Coronary artery (tissue), 2 donors: ENCODE measurements at regions not wholly inside any gene's neighbourhood (a gene's known extent, or its start where the extent isn't known, plus 50 kb on each side); places are given as distances from the start of the nearest gene placed in this dataset.

ENCODE experiments used
- DNase-seq: peaks from one replicate; pipeline ENCODE4 v3.0.0-alpha.2; 2017; ENCODE audit warnings: low spot score
- H3K27ac ChIP-seq, 2 donors: fragments of 200-600 bp; sonication (generic); one replicate each; pipeline ENCODE4 v1.5.1; 2016 to 2019
- H3K4me3 ChIP-seq: fragments of 200-600 bp; sonication (generic); 2 replicates; pipeline ENCODE4 v1.5.1; 2016; ENCODE audit warnings: mild to moderate bottlenecking, moderate library complexity
- TF ChIP-seq, protein P1 (sequence below): fragments of 200-600 bp; sonication (generic); IDR thresholded peaks from one replicate; pipeline ENCODE4 v1.5.1; 2019; ENCODE audit warnings: antibody characterized with exemption

DNA sequence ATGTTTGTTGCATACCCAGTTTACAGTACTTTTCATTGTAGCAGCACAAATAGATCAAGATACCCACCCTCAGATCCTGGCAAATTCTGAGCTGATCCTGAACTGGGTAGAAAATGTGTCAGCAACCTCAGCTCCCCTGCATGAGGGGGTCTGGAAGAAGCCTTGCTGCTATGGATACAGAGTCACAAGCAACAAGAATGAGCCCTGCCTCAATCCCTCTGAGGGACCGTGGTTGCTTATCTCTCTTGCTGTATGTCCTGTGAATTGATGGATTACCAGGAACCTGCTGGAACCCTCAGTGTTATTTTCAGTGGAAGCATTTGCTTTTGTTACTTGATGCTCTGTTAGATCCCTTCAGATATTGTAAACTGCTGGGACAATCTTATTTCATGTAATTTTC lies 331.0 kb downstream of the STIM2 start:
- no peak for DNase-seq
- Histone ChIP-seq H3K4me3 (no peak overlapping the region), H3K27ac (no peak overlapping the region)
- TF ChIP-seq, protein P1, sequence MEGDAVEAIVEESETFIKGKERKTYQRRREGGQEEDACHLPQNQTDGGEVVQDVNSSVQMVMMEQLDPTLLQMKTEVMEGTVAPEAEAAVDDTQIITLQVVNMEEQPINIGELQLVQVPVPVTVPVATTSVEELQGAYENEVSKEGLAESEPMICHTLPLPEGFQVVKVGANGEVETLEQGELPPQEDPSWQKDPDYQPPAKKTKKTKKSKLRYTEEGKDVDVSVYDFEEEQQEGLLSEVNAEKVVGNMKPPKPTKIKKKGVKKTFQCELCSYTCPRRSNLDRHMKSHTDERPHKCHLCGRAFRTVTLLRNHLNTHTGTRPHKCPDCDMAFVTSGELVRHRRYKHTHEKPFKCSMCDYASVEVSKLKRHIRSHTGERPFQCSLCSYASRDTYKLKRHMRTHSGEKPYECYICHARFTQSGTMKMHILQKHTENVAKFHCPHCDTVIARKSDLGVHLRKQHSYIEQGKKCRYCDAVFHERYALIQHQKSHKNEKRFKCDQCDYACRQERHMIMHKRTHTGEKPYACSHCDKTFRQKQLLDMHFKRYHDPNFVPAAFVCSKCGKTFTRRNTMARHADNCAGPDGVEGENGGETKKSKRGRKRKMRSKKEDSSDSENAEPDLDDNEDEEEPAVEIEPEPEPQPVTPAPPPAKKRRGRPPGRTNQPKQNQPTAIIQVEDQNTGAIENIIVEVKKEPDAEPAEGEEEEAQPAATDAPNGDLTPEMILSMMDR = no peak

DNA sequence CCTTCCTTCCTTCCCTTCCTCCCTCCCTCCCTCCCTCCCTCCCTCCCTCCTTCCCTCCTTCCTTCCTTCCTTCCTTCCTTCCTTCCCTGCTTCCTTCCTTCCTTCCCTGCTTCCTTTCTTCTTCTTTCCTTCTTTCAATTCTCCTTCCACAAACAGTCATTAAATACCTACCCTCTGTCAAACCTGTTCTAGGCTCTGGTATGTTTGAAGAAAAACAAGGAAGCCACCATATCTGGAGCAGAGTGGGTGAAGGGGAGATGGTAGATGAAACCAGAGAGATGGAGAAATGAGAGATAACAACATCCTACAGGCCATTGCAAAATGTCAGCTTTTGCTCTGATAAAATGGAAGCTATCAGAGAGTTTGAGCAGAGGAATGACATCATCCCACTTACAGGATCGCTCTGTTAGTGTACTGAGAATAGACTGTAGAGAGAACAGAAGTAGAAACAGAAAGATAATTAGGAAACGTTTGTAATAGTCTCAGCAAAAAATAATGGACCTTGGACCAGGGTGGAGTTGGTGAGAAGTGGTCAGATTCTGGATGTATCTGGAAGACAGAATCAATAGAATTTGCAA lies 334.0 kb downstream of the STIM2 start:
- Histone ChIP-seq H3K4me3 (no peak overlapping the region), H3K27ac (no peak overlapping the region)
- TF ChIP-seq, protein P1 = no peak
- no peak for DNase-seq

DNA sequence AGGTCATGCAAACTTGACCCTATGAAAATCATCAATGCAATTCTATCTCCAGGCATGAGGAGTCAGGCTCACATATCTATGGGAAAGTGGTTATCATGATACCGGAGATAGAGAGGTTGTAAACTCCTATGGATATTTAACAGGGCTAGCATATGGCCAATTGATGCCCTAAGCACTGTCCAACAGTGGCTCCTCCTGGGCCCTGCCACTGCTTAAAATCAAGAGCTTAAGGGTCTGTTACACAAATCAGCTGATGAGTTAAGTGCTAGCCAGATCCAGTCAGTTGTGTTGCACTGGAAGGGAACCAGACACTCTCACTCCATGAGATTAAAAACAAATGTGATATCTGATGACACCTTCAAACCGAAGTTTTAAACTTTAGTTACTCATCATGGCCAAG lies 337.6 kb downstream of the STIM2 start:
- Histone ChIP-seq H3K4me3 (no peak overlapping the region), H3K27ac (no peak overlapping the region)
- TF ChIP-seq, protein P1 = no peak
- DNase-seq = no peak

DNA sequence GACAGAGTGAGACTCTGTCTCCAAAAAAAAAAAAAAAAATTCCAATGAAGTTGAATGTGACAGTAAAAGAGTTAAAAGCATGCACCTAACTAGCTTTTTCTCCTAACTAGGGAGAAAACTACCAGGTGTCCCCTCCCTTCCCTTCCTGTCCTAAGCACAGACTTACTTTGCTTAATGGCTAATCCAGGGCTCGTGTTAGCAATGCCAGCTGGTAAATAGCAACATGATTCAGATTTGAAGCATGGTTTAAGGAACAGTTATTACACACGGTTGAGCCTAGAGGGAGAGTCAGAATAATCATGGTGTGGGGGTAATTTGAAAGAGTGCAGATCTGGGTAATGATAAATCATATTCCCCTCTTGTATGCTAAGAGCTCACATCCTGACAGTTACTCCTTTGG lies 338.3 kb downstream of the STIM2 start:
- DNase-seq = no peak
- no peak overlapping the region for H3K4me3 ChIP-seq
- TF ChIP-seq, protein P1 = no peak

DNA sequence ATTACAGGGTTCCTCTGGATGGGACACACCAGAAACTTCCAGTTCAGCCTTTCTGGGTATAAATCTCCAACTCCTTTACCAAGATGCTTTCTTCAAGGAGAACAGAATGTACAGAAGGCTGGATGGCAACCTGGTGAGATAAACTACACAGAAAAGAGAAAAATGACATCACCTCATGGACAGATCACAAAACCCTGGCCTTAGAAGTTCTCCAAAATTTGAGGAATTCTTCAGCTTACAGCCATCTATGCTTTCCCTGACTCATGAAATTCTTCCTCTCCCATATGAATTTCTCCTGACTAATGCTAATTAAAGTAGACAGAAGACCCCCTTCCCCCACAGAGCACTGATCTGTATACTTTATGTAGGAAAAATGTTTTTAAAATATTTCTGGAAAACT lies 345.4 kb downstream of the STIM2 start:
- DNase-seq = no peak
- Histone ChIP-seq H3K27ac (no peak overlapping the region), H3K4me3 (no peak overlapping the region)
- TF ChIP-seq, protein P1 = no peak

More for the DNA sequence above, 338.3 kb downstream of the STIM2 start:
- H3K27ac ChIP-seq = no peak overlapping the region

DNA sequence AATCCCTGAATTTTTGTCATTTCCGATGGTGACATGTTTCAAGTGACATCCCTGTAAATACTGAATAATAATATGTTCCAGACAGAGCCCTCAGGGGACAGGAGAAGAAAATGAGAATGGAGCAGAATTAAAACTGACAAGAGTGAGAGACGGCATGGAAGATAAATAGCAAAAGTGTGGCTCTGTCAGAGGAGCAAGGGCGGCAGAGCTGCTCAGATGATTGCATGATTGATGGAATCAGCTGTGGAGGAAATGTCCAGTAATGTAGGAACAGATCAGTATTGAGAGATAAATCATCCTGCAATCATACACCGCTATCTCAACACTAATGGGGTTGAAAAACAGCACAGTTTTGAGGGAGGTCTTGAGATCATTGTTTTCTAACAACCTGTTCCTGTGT lies 350.3 kb downstream of the STIM2 start:
- Histone ChIP-seq H3K27ac (no peak overlapping the region), H3K4me3 (no peak overlapping the region)
- TF ChIP-seq, protein P1 = no peak
- DNase-seq = no peak

DNA sequence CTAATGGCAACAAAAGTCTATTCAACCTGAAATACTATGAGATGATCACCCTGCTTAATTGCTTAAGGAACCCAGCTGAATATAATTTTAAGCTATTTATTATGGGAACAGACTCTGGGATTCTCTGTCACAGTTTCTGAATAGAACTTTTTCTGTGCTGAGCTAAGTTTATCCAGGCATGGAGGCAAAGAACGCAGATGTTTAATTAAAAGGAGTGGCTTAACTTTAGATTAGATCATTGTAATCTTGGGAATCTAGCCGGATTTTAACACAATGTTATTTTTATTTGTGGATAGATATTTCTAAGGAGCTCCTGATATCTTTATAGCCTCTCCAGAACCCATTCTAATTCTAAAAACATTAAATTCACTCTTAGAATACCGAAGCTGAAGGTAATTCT lies 353.4 kb downstream of the STIM2 start:
- Histone ChIP-seq H3K4me3 (no peak overlapping the region), H3K27ac (no peak overlapping the region)
- TF ChIP-seq, protein P1 = no peak
- no peak for DNase-seq
